H9 (cell line): ENCODE measurements at regions not wholly inside any gene's neighbourhood (a gene's known extent, or its start where the extent isn't known, plus 50 kb on each side); places are given as distances from the start of the nearest gene placed in this dataset.

Experiments used
- DNase-seq: peaks from one replicate; pipeline ENCODE4 v3.0.0-alpha.2; 2017
- H2AFZ ChIP-seq: one replicate; pipeline ENCODE4 v1.6.1; 2013; ENCODE audit warnings: mild to moderate bottlenecking, low read length, control low read depth, moderate library complexity
- H2AK5ac ChIP-seq: 2 replicates; pipeline ENCODE4 v1.6.1; 2013; ENCODE audit warnings: low read length, control low read depth, mixed read lengths; ENCODE audit not compliant: insufficient read length
- H2BK120ac ChIP-seq: one replicate; pipeline ENCODE4 v1.6.1; 2013; ENCODE audit warnings: low read depth, mild to moderate bottlenecking, low read length, control low read depth, inconsistent platforms; ENCODE audit not compliant: poor library complexity, severe bottlenecking
- H2BK12ac ChIP-seq: 2 replicates; pipeline ENCODE4 v1.6.1; 2013; ENCODE audit warnings: low read length, control low read depth, mixed read lengths, low read depth; ENCODE audit not compliant: insufficient read length
- H2BK15ac ChIP-seq: 2 replicates; pipeline ENCODE4 v1.6.1; 2013; ENCODE audit warnings: low read depth, low read length, control low read depth
- H2BK20ac ChIP-seq: one replicate; pipeline ENCODE4 v1.6.1; 2013; ENCODE audit warnings: low read depth, mild to moderate bottlenecking, low read length, control low read depth, inconsistent platforms; ENCODE audit not compliant: poor library complexity, severe bottlenecking
- H2BK5ac ChIP-seq: 2 replicates; pipeline ENCODE4 v1.6.1; 2013; ENCODE audit warnings: low read length, control low read depth, mixed read lengths; ENCODE audit not compliant: insufficient read length
- H3K14ac ChIP-seq: 2 replicates; pipeline ENCODE4 v1.6.1; 2013; ENCODE audit warnings: low read length, control low read depth; ENCODE audit not compliant: insufficient read depth
- H3K18ac ChIP-seq: 2 replicates; pipeline ENCODE4 v1.6.1; 2013; ENCODE audit warnings: low read depth, mild to moderate bottlenecking, mixed read lengths, low read length, control low read depth; ENCODE audit not compliant: insufficient read length
- H3K23ac ChIP-seq: 2 replicates; pipeline ENCODE4 v1.6.1; 2013; ENCODE audit warnings: low read length, control low read depth, mixed read lengths, low read depth; ENCODE audit not compliant: insufficient read length
- H3K23me2 ChIP-seq: 2 replicates; pipeline ENCODE4 v1.6.1; 2013; ENCODE audit warnings: low read depth, mild to moderate bottlenecking, mixed read lengths, low read length, control low read depth; ENCODE audit not compliant: insufficient read length, poor library complexity, severe bottlenecking
- H3K27ac ChIP-seq: 2 replicates; pipeline ENCODE4 v1.5.1; 2013; ENCODE audit warnings: low read length, control low read depth, mixed read lengths, low read depth; ENCODE audit not compliant: insufficient read length
- H3K27me3 ChIP-seq: 2 replicates; pipeline ENCODE4 v1.6.1; 2013; ENCODE audit warnings: low read length, control low read depth, inconsistent platforms; ENCODE audit not compliant: insufficient read depth
- H3K4ac ChIP-seq: 2 replicates; pipeline ENCODE4 v1.6.1; 2013; ENCODE audit warnings: low read depth, mild to moderate bottlenecking, control low read depth, inconsistent platforms, low read length, moderate library complexity
- H3K4me1 ChIP-seq: 2 replicates; pipeline ENCODE4 v1.6.1; 2013; ENCODE audit warnings: low read length, control low read depth, inconsistent platforms; ENCODE audit not compliant: insufficient read depth
- H3K4me2 ChIP-seq: 2 replicates; pipeline ENCODE4 v1.6.1; 2013; ENCODE audit warnings: low read length, control low read depth, mixed read lengths; ENCODE audit not compliant: insufficient read length, insufficient read depth
- H3K56ac ChIP-seq: 2 replicates; pipeline ENCODE4 v1.6.1; 2013; ENCODE audit warnings: low read depth, mild to moderate bottlenecking, mixed read lengths, low read length, control low read depth; ENCODE audit not compliant: insufficient read length
- H3K79me1 ChIP-seq: 2 replicates; pipeline ENCODE4 v1.6.1; 2013; ENCODE audit warnings: low read depth, mild to moderate bottlenecking, moderate library complexity, low read length, control low read depth, inconsistent platforms; ENCODE audit not compliant: insufficient read depth, poor library complexity, severe bottlenecking
- H3K79me2 ChIP-seq: 2 replicates; pipeline ENCODE4 v1.6.1; 2013; ENCODE audit warnings: low read length, control low read depth, inconsistent platforms; ENCODE audit not compliant: insufficient read depth
- H3K9ac ChIP-seq: 2 replicates; pipeline ENCODE4 v1.6.1; 2013; ENCODE audit warnings: low read length, control low read depth, mixed read lengths; ENCODE audit not compliant: insufficient read length; ENCODE audit errors: extremely low read depth
- H3K9me3 ChIP-seq: one replicate; pipeline ENCODE4 v1.6.1; 2013; ENCODE audit warnings: low read depth, low read length, inconsistent platforms; ENCODE audit not compliant: control insufficient read depth
- H3T11ph ChIP-seq: one replicate; pipeline ENCODE4 v1.6.1; 2013; ENCODE audit warnings: mild to moderate bottlenecking, low read length, control low read depth, inconsistent platforms
- H4K20me1 ChIP-seq: one replicate; pipeline ENCODE4 v1.6.1; 2013; ENCODE audit not compliant: control insufficient read depth, insufficient read length, insufficient read depth
- H4K5ac ChIP-seq: 2 replicates; pipeline ENCODE4 v1.6.1; 2013; ENCODE audit warnings: low read depth, mild to moderate bottlenecking, mixed read lengths, low read length, control low read depth; ENCODE audit not compliant: insufficient read length
- H4K8ac ChIP-seq: replicated peaks from 2 replicates; pipeline ENCODE4 v1.6.1; 2013; ENCODE audit warnings: low read length, control low read depth, mixed read lengths, low read depth; ENCODE audit not compliant: insufficient read length
- H4K91ac ChIP-seq: 2 replicates; pipeline ENCODE4 v1.6.1; 2013; ENCODE audit warnings: low read depth, mild to moderate bottlenecking, moderate library complexity, mixed read lengths, low read length, control low read depth; ENCODE audit not compliant: insufficient read length
- H3K27ac Mint-ChIP-seq, 3 experiments: 2 replicates in 2 of 3; 3 replicates in 1 of 3; pipeline ENCODE4 v1.8.0; 2020 to 2021; ENCODE audit warnings: mixed read lengths in 3 of 3, mild to moderate bottlenecking in 1 of 3, moderate library complexity in 1 of 3
- H3K27me3 Mint-ChIP-seq: 2 replicates; pipeline ENCODE4 v1.8.0; 2021; ENCODE audit warnings: low read depth, mild to moderate bottlenecking, moderate library complexity, mixed read lengths
- H3K36me3 Mint-ChIP-seq, 3 experiments: 2 replicates in 2 of 3; 3 replicates in 1 of 3; pipeline ENCODE4 v1.8.0; 2020 to 2021; ENCODE audit warnings: low read depth in 3 of 3, mixed read lengths in 3 of 3; ENCODE audit not compliant: insufficient read depth in 1 of 3
- H3K4me1 Mint-ChIP-seq, 2 experiments: 2 replicates each; pipeline ENCODE4 v1.8.0; 2020; ENCODE audit warnings: mixed read lengths in 2 of 2
- H3K4me3 Mint-ChIP-seq, 2 experiments: 2 replicates in 1 of 2; 3 replicates in 1 of 2; pipeline ENCODE4 v1.8.0; 2020 to 2021; ENCODE audit warnings: mild to moderate bottlenecking in 2 of 2, mixed read lengths in 2 of 2, moderate library complexity in 1 of 2
- H3K9me3 Mint-ChIP-seq, 2 experiments: 2 replicates in 1 of 2; 3 replicates in 1 of 2; pipeline ENCODE4 v1.8.0; 2020; ENCODE audit warnings: mild to moderate bottlenecking in 2 of 2, mixed read lengths in 2 of 2, moderate library complexity in 1 of 2
- CTCF ChIP-seq: fragments of 200-600 bp; sonication (generic); conservative IDR thresholded peaks from 3 replicates; pipeline ENCODE4 v1.8.0; 2021; ENCODE audit warnings: antibody characterized with exemption, mild to moderate bottlenecking
- WGBS: extraction: QIAGEN DNeasy Blood & Tissue Kit; methylation state at CpG from one replicate; pipeline ENCODE4 v1.1.7; 2013; ENCODE audit warnings: missing lambda C conversion rate, low lambda C conversion rate, mixed read lengths; ENCODE audit not compliant: insufficient read length; ENCODE audit errors: extremely low coverage; 5-methylcytosine and 5-hydroxymethylcytosine counted together

GRCh38 chr12:46531804-46532203 is 159.2 kb upstream of the SLC38A2 start:
- H3K27ac ChIP-seq: no peak overlapping the region
- H3K4me1 ChIP-seq: no peaks in the 10 kb centered on the region
- no peak overlapping the region for H2BK12ac ChIP-seq
- H3K79me2 ChIP-seq: no peaks in the 10 kb centered on the region
- H3K4me1 Mint-ChIP-seq: peaks cover 10 to 19% of the 10 kb centered on the region in 2 experiments
- H2AFZ ChIP-seq: no peak overlapping the region
- H3K4me3 Mint-ChIP-seq: no peak overlapping the region
- H3K4ac ChIP-seq: no peak overlapping the region
- no peaks in the 10 kb centered on the region for H3K79me1 ChIP-seq
- no peak overlapping the region for H2BK5ac ChIP-seq
- H3K9me3 Mint-ChIP-seq: peaks cover 6 to 17% of the 10 kb centered on the region in 2 experiments; a peak in 4 of 5 replicates
- no peak overlapping the region for H3K23ac ChIP-seq
- no peaks in the 10 kb centered on the region for H3K27me3 Mint-ChIP-seq
- no peak overlapping the region for H3K18ac ChIP-seq
- H3T11ph ChIP-seq: no peak overlapping the region
- H4K20me1 ChIP-seq: no peaks in the 10 kb centered on the region
- no peaks in the 10 kb centered on the region for H3K23me2 ChIP-seq
- no peak overlapping the region for H4K5ac ChIP-seq
- no peak overlapping the region for H4K8ac ChIP-seq
- no peak overlapping the region for H3K4me2 ChIP-seq
- H3K9ac ChIP-seq: no peak overlapping the region
- no peak overlapping the region for H2AK5ac ChIP-seq
- no CpG with 5 or more reads among the region's 3 CpGs for WGBS
- TF ChIP-seq CTCF: no peak
- H3K9me3 ChIP-seq: no peaks in the 10 kb centered on the region
- H2BK120ac ChIP-seq: no peak overlapping the region
- peaks cover 4 to 14% (median 4%) of the 10 kb centered on the region in 3 experiments; a peak in 3 of 7 replicates for H3K36me3 Mint-ChIP-seq
- no peak overlapping the region for H2BK20ac ChIP-seq
- no peak overlapping the region for H3K14ac ChIP-seq
- no peak overlapping the region for H3K27ac Mint-ChIP-seq
- no peak overlapping the region for H3K56ac ChIP-seq
- H3K27me3 ChIP-seq: no peaks in the 10 kb centered on the region
- no peak for DNase-seq
- no peak overlapping the region for H2BK15ac ChIP-seq
- no peak overlapping the region for H4K91ac ChIP-seq
